ENCODE measurements at regions not wholly inside any gene's neighbourhood (a gene's known extent, or its start where the extent isn't known, plus 50 kb on each side); places are given as distances from the start of the nearest gene placed in this dataset.

GRCh38 chr5:116905885-116906284 is 331.3 kb upstream of the SEMA6A start:
- in situ Hi-C loops (cut with MboI; ENCODE audit: low sequenced_read_pairs, unreplicated experiment): no loop called here
- DNase-seq (ENCODE audit: low spot score): no peak
- TF ChIP-seq CTCF (IDR thresholded peaks at IDR 0.05; ENCODE audit: borderline replicate concordance, control extremely low read depth, extremely low read depth, insufficient read depth, missing control alignments): no peak

GRCh38 chr5:116900793-116901192 is 326.2 kb upstream of the SEMA6A start:
- DNase-seq (ENCODE audit: low spot score): no peak
- in situ Hi-C loops (cut with MboI; ENCODE audit: low sequenced_read_pairs, unreplicated experiment): no loop called here
- TF ChIP-seq CTCF (IDR thresholded peaks at IDR 0.05; ENCODE audit: borderline replicate concordance, control extremely low read depth, extremely low read depth, insufficient read depth, missing control alignments): no peak

- in situ Hi-C loops (cut with MboI; ENCODE audit: low sequenced_read_pairs, unreplicated experiment): no loop called here
- no peak for DNase-seq (ENCODE audit: low spot score)
- no peak for TF ChIP-seq CTCF (IDR thresholded peaks at IDR 0.05; ENCODE audit: borderline replicate concordance, control extremely low read depth, extremely low read depth, insufficient read depth, missing control alignments)
Observed at GRCh38 chr5:116898917-116899316, 324.3 kb upstream of the SEMA6A start.

GRCh38 chr5:116897291-116897690 is 322.7 kb upstream of the SEMA6A start:
- no peak for TF ChIP-seq CTCF (IDR thresholded peaks at IDR 0.05; ENCODE audit: borderline replicate concordance, control extremely low read depth, extremely low read depth, insufficient read depth, missing control alignments)
- in situ Hi-C loops (cut with MboI; ENCODE audit: low sequenced_read_pairs, unreplicated experiment): no loop called here
- no peak for DNase-seq (ENCODE audit: low spot score)

GRCh38 chr5:116896001-116896400 is 321.4 kb upstream of the SEMA6A start:
- DNase-seq (ENCODE audit: low spot score): no peak
- in situ Hi-C loops (cut with MboI; ENCODE audit: low sequenced_read_pairs, unreplicated experiment): no loop called here
- TF ChIP-seq CTCF (IDR thresholded peaks at IDR 0.05; ENCODE audit: borderline replicate concordance, control extremely low read depth, extremely low read depth, insufficient read depth, missing control alignments): no peak

GRCh38 chr5:116892993-116893392 is 318.4 kb upstream of the SEMA6A start:
- in situ Hi-C loops (cut with MboI; ENCODE audit: low sequenced_read_pairs, unreplicated experiment): no loop called here
- DNase-seq (ENCODE audit: low spot score): no peak
- no peak for TF ChIP-seq CTCF (IDR thresholded peaks at IDR 0.05; ENCODE audit: borderline replicate concordance, control extremely low read depth, extremely low read depth, insufficient read depth, missing control alignments)

GRCh38 chr5:116887104-116887503 is 312.5 kb upstream of the SEMA6A start:
- TF ChIP-seq CTCF (IDR thresholded peaks at IDR 0.05; ENCODE audit: borderline replicate concordance, control extremely low read depth, extremely low read depth, insufficient read depth, missing control alignments): no peak
- in situ Hi-C loops (cut with MboI; ENCODE audit: low sequenced_read_pairs, unreplicated experiment): no loop called here
- DNase-seq (ENCODE audit: low spot score): no peak
